SHP77 (cell line): ENCODE measurements at regions not wholly inside any gene's neighbourhood (a gene's known extent, or its start where the extent isn't known, plus 50 kb on each side); places are given as distances from the start of the nearest gene placed in this dataset.
A peak's percentile ranks its signal among the peaks of the same experiment; 100 is the strongest.
"Not testable (repeated sequence)": the region's sequence is repeated elsewhere in the genome, so short reads cannot be mapped to it uniquely, and the experiment has no call there.

Experiments
- DNase-seq, 2 experiments: peaks; one replicate each; lab custom pipeline; 2025; lab: John Stamatoyannopoulos, UW

DNA sequence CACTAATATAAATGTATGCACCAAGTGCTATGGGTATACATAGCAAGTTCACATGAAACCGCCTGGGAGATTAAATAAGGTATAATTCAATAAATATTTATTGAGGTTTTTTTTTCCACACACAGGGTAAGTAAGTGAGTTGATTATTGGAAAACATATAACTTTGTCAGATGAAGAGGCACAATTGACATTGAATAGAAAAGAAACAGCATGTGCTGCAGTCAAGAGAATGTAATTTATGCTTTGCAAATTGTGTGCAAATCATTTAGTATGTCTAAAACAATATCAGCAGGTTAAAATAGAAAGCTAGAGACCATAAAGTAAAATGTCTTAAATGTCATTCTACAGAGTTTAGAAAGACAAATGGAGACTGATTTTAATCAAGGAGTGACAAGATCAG lies 560.0 kb downstream of the AMY1C start:
- no peak for DNase-seq

DNA sequence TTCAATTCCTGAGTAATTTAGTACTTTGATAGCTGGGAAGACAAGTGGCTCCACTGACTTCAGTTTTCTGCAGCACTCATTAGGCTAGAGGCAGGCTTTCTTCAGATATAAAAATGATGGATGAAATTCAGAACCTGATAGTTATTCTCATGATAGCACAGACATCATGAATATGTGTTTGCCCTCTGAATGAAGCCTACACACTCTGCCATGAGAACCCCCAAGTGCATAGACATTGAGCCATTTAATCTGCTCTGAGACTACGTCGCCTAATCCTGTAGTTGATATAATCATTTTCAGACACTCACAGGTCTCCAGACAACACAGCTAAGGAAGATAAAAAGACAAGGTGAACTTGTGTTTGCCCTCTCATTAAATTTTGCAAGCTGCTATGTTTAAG lies 566.1 kb downstream of the AMY1C start:
- no peak for DNase-seq

DNA sequence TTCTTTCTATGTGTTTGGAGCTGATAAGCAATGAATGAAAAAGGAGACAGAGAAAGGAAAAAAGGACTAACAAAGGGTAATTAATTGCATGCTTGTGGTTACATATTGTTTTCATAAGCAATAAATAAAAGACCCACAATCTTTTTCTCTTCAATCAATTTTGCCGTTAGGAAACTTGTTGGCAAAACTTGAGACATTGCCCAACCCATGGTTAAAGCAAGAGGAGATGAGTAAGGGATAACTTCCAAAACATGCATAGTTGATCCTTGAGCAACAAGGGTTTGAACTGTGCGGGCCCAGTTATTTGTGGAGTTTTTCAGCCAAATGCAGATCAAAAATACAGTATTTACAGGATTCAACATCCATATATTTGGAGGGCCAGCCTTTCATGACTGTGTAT lies 572.4 kb downstream of the AMY1C start:
- no peak for DNase-seq

DNA sequence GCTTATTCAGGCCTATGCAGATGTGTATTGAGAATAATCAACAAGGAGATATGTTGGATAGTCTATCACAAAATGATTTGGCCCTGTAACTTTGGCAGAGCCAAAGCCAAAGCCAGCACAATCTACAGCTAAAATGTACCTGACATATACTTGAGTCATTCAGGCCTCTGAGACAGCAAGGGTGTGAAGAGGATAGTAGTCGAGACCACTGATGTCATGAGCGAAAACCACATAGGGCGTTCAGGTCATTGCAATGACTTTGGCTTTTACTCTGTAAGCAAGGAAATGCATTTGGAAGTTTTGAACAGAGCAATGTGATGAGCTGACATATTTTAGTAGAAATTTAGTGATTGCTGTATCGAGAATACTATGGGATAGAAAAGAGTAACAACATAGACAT lies 579.6 kb downstream of the AMY1C start:
- DNase-seq: no peak

DNA sequence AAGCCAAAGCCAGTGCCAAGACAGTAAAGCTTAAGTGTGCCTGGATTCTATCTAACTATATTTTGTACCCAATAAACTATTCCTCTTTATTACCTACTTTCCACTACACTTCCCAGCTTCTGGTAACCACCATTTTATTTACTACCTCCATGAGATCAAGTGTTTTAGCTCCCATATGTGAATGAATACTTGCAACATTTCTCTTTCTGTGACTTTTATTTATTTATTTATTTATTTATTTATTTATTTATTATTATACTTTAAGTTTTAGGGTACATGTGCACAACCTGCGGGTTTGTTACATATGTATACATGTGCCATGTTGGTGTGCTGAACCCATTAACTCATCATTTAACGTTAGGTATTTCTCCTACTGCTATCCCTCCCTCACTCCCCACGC lies 582.1 kb downstream of the AMY1C start:
- DNase-seq: no peak

DNA sequence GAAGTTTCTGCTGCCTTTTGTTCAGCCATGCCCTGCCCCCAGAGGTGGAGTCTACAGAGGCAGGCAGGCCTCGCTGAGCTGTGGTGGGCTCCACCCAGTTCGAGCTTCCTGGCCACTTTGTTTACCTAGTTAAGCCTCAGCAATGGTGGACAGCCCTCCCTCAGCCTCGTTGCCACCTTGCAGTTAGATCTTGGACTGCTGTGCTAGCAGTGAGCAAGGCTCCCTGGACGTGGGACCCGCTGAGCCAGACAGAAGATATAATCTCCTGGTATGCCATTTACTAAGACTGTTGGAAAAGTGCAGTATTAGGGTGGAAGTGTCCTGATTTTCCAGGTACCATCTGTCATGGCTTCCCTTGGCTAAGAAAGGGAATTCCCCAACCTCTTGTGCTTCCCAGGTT lies 588.2 kb downstream of the AMY1C start:
- DNase-seq: not testable (repeated sequence)

DNA sequence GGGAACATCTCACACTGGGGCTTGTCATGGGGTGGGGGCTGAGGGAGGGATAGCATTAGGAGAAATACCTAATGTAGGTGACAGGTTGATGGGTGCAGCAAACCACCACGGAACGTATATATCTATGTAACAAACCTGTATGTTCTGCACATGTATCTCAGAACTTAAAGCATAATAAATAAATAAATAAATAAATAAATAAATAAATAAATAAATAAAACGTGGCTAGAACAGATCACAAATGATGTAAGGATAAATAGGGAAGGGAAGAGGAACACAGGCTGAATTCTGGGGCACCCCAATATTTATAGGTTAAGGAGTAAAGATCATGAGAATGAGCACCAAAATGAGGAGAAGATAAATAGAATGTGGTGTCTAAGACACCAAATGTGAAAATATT lies 592.2 kb downstream of the AMY1C start:
- DNase-seq: no peak

DNA sequence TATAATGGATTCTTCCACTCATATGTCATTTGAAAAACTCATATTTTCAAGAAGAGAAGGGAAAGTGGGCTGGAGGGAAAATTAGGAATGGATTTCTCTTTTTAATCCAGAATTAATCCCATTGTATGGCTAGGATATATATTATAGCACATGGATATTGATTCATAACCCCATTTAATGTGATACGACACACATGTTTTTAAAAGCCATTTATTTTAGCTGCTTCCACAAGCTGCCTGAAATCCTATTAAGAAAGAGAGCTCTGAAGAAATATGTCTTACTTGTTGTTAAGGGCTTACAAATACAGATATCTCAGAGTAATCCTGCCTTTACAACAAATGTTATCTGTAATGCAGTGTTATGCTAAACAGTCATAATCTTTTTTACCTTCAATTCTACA lies 598.6 kb downstream of the AMY1C start:
- DNase-seq: no peak

DNA sequence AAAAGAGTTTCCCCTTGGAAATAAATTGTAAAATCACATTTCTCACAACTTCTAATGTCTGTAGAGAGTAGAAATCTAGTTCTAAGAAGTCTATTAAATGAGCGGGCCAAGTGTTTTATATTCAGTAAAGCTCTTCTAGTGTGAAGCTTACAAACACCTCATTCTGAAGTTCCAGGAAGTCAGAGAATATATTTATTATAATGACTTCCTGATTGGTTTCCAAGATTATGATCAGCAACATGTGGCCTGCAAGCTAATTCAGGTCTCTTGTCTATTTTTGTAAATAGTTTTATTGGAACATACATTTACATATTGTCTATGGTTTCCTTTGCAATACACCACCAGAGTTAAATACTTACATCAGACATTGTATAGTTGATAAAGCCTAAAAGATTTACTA lies 603.9 kb downstream of the AMY1C start:
- no peak for DNase-seq

DNA sequence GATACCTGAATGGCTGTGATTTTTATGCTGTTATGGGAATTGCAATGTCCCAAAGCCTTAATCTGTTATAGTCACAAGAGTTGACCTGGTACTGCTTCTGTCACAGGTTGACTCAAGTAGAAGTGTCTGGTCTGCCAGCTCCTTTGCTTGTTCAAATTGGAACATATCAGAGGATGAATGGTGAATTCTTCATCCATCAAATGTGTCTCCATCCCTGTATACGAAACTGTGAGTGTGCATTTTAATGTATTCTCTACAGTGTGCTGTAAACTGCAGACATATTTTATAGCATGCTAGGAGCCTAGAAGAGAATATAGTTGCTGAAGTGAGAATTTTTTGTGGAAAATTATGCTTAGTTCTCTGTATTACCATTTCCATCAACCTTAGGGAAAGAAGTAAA lies 608.4 kb downstream of the AMY1C start:
- DNase-seq: no peak

DNA sequence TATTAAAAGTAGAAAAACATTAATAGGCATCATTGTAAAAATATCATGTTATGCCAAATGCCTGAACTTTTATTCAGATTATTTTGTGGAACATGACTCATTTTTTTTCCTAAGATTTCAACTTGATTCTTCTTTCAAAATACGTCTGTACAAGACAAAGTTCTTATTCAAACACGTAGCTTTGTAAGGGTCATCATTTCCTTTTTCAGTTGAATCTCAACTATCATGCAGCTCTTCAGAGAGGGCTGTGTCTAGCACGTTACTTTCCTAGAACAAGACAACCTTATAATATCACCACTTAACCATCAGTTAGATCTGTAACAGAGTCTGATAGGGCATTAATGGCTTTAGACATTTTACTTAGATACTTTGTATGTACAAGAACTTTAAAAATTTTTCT lies 608.9 kb downstream of the AMY1C start:
- DNase-seq: no peak

DNA sequence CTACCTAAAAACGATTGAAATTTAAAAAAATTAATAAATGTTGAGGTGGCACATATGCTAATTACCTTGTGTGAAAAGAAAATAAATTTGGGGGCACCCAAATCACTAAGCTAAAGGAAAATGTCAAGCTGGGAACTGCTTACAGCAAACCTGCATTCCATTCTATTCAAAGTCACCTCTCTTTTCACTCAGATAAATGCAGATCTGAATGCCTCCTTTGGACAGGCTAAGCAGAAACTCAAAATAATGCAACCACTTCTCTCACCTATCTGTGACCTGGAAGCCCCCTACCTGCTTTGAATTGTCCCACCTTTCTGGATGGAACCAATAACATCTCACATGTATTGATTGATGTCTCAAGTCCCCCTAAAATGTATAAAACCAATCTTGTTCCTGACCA lies 628.7 kb downstream of the AMY1C start:
- no peak for DNase-seq

DNA sequence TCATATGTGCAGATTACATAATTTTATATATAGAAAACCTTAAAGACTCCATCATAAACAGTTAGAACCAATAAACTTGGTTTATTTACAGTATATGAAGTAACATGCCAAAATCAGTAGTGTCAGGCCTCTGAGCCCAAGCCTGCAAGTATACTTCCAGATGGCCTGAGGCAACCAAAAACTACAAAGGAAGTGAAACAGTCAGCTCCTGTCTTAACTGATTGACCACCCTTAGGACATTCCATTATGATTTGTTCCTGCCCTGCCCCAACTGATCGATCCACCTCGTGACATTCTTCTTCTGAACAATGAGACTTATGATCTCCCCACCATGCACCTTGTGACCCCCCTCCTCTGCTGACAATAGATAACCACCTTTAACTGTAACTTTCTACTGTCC lies 630.3 kb downstream of the AMY1C start:
- DNase-seq: no peak

DNA sequence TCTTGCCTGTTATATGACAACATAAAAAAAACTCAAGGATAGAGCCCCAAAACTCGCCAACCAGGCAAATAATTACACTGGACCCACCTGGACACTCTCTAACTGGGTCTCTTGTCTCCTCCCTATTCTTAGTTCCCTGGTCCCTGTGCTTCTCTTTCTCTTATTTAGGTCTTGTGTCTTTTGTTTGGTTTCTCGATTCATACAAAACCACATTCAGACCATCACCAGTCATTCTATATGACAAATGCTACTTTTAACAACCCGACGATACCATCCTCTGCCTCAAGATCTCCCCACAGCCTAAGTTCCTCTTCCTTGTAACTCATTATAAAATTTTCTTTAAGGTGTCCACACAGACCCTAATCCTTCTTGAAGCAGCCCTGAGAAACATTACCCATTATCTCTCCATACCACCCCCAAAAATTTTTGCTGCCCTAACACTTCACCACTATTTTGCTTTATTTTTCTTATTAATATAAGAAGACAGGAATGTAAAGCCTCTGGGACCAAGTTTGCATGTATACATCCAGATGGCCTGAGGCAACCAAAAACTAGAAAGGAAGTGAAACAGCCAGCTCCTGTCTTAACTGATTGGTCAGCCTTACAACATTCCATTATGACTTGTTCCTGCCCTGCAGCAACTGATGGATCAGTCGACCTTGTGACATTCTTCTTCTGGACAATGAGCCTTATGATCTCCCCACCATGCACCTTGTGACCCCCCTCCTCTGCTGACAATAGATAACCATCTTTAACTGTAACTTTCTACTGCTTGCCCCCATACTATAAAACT lies 638.2 kb downstream of the AMY1C start:
- DNase-seq: no peak

DNA sequence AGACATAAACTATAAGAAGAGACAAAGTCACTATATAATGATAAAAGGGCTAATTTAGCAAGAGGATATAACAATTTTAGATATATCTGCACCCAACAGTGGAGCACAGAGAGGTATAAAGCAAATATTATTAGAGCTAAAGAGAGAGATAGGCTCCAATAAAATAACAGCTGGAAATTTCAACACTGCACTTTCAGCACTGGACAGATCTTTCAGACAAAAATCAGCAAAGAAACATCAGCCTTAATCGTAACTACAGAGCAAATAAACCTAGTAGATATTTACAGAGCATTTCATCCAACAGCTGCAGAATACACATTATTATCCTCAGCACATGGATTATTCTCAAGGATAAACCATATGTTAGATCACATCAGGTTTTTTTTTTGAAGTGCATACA lies 642.9 kb downstream of the AMY1C start:
- DNase-seq: no peak

DNA sequence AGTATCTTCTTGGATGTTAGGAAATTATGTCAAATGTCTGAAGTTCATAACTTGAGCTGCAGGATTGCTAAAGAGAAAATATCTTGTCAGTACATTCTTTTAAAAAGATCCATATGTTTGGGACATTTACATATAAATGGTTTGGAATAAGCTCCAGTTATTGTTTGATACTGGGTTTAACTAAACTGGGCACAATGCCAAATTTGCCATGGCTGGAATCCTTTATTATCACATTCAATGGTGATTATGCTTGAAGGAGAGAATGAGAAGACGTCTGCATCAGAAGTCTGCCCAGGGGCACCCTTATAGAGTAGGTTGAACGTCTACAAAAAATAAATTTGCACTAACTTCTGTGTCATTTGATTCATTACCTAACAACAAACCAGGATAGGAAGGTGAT lies 652.5 kb downstream of the AMY1C start:
- peak in 1 of 2 experiments; percentile 45 for DNase-seq

DNA sequence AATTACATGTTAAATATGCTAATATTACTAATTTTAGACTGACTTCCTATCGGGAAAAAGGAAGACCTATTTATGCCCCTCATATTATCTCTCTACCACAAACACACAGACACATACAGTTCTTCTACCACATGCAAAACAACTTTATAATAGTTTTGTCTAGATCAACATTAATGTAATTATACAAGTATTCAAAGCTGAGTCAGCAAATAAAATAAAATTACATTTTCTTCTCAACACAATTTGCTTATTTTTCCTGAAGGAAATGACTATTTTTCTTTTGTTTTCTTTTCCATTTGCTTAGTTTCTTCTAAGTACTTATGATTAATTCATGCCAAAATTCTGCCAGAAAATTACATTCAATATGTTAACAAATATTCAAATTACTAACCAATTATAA lies 654.2 kb downstream of the AMY1C start:
- DNase-seq: no peak

DNA sequence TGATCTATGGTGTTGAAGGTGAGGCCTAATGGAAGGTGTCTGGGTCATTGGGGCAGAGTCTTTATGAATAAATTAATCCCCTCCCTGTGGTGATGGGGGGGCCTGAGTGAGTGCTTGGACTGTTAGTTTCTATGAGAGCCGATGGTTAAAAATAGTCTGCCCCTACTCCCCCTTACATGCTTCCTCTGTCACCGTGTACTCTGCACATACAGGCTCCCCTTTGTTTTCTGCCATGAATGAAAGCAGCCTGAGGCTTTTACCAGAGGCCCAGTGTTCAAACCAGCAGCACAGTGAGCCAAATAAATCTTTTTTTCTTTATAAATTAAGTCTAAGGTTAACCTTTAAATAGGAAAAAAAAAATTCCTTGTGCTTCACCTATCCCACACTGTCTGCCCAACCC lies 657.0 kb downstream of the AMY1C start:
- DNase-seq: no peak

DNA sequence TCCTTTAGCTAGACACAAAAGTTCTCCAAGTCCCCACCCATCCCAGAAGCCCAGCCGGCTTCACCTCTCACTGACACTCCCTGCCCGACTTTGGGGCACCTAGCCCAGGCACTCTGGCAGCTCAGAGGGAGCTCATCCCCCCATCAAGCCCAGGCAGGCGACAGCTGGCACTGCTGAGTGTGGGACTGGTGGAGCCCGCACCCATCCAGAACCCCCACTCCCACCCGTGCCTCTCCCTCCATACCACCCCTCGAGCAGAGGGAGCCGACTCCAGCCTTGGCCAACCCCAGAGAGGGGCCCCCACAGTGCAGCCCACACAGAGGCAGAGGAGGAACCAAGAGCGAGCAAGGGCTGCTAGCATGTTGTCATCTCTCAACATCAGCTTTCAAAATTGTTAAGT lies 658.6 kb downstream of the AMY1C start:
- no peak for DNase-seq

DNA sequence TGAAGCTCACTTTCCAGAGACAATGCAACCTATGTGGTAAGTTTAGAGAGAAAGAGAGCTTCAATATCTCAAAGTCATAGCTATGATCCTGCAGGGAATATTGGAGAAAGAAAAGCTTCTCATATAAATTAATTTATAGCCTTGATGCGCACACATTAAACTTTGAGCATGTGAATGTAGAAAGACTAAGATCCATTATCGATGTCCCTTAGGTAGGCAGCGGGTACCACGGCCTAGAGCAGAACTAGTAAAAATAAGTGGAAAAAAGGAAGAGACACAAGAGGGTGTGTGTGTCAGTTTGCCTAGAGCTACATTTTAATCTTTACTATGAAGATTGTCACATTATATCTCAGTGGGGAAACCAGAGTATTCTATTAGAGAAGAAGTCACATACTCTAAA lies 685.6 kb downstream of the AMY1C start:
- no peak for DNase-seq

DNA sequence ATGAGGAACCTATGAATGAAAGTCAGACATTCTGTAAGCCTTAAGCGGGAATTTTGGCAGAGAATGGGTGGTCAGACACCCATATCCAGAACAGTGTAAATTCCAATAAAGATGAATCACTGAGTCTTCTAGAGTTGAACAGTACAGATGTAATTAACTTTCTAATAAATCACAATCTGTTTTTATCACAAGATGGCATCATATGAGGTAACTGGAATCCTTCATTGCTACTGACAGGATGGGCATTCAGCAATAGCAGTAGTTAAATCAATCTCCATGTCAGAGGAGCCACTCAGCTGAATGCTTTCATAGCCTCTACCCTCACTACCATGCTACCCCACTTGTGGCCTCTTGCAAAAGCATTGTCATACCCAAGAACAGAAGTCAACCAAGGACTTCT lies 690.3 kb downstream of the AMY1C start:
- DNase-seq: no peak

DNA sequence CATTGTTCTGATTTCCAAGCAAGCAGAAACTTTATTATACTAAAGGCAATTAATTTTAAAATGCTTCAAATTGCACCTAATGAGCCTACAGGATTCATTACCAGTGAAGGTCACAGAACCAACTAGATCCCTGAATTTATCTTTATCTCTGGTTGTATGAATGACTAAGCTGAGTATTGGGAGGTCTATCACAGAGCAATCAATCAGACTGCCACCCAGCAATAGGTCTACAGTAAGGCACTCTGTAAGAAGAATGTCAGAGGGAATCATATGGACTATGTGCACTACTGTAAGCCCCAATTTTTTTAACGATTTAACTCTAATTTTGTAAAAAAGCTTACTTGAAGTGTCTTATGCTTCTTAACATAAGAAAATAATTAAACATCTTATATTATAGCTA lies 707.0 kb downstream of the AMY1C start:
- no peak for DNase-seq

DNA sequence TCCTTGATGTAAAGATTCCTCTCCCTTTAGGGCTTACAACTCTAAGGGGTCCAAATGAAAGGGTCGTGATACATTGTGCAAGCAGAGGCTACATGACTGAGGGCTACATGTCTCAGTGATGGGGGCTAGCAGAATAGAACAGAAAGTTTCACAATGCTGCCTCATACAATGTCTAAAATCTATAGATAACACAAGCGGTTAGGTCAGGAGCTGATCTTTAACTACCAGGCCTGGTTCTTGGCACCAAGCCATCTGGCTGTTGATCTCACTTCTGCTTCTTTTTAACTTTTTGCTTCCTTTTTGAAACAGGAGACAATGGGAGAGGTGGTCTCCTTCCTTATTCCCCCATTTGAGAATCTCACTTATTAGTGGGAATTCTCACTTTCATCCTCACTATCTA lies 710.2 kb downstream of the AMY1C start:
- no peak for DNase-seq

DNA sequence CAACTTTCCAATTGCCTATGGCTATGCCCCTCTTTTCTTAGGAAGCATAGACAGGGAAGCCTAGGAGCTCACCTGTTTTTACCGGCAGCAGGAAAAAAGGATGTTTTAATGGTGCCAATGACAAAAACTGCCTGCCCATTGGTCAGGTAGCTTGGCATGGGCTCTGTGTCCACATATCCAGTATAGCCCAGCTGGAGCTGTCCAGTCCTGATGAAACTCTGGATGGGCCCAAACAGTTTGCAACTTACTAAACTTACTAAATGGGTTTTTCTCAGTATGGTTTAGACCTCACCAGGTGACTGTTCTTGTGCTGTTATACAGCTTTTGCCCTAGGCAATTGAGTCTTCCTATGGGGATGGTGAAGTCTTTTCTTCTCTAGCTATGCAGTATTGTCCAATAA lies 711.2 kb downstream of the AMY1C start:
- no peak for DNase-seq
